GM13977 (cell line): ENCODE measurements at regions not wholly inside any gene's neighbourhood (a gene's known extent, or its start where the extent isn't known, plus 50 kb on each side); places are given as distances from the start of the nearest gene placed in this dataset.

Experiments
- DNase-seq: peaks from one replicate; pipeline ENCODE4 v3.0.0; 2012; ENCODE audit warnings: low spot score
- CTCF ChIP-seq: IDR thresholded peaks from 2 replicates; pipeline ENCODE4 v1.5.1; 2012; ENCODE audit warnings: mild to moderate bottlenecking, control low read depth; ENCODE audit not compliant: insufficient read depth; ENCODE audit errors: extremely low read depth, missing control alignments
- in situ Hi-C: fragments of 300-500 bp; cut with MboI; formaldehyde crosslinking; loops from one replicate; pipeline ENCODE4 v1.12.0; 2022; ENCODE audit warnings: low sequenced_read_pairs, low pct_unique_long_range_greater_than_20kb, mixed read lengths, inconsistent platforms; ENCODE audit not compliant: unreplicated experiment

GRCh38 chr5:9976621-9977020, 273.1 kb downstream of the ATPSCKMT start:
- TF ChIP-seq CTCF, result no peak
- in situ Hi-C loops, result no loop called here
- no peak for DNase-seq

GRCh38 chr5:9972059-9972458, 277.6 kb downstream of the ATPSCKMT start:
- in situ Hi-C loops, result no loop called here
- TF ChIP-seq CTCF, result no peak
- DNase-seq, result no peak

- no peak for TF ChIP-seq CTCF
- in situ Hi-C loops, result no loop called here
- no peak for DNase-seq
Measured at GRCh38 chr5:9971301-9971700, 278.4 kb downstream of the ATPSCKMT start.

GRCh38 chr5:9958914-9959313, 290.8 kb downstream of the ATPSCKMT start:
- in situ Hi-C loops, result no loop called here
- DNase-seq, result no peak
- TF ChIP-seq CTCF, result no peak

- TF ChIP-seq CTCF, result no peak
- in situ Hi-C loops, result no loop called here
- DNase-seq, result no peak
Measured at GRCh38 chr5:9957214-9957613, 292.5 kb downstream of the ATPSCKMT start.

GRCh38 chr5:9956725-9957124, 293.0 kb downstream of the ATPSCKMT start:
- in situ Hi-C loops, result no loop called here
- DNase-seq, result no peak
- no peak for TF ChIP-seq CTCF

GRCh38 chr5:9955586-9955985, 294.1 kb downstream of the ATPSCKMT start:
- DNase-seq, result no peak
- in situ Hi-C loops, result no loop called here
- no peak for TF ChIP-seq CTCF
